ENCODE measurements at regions not wholly inside any gene's neighbourhood (a gene's known extent, or its start where the extent isn't known, plus 50 kb on each side); places are given as distances from the start of the nearest gene placed in this dataset.

DNA sequence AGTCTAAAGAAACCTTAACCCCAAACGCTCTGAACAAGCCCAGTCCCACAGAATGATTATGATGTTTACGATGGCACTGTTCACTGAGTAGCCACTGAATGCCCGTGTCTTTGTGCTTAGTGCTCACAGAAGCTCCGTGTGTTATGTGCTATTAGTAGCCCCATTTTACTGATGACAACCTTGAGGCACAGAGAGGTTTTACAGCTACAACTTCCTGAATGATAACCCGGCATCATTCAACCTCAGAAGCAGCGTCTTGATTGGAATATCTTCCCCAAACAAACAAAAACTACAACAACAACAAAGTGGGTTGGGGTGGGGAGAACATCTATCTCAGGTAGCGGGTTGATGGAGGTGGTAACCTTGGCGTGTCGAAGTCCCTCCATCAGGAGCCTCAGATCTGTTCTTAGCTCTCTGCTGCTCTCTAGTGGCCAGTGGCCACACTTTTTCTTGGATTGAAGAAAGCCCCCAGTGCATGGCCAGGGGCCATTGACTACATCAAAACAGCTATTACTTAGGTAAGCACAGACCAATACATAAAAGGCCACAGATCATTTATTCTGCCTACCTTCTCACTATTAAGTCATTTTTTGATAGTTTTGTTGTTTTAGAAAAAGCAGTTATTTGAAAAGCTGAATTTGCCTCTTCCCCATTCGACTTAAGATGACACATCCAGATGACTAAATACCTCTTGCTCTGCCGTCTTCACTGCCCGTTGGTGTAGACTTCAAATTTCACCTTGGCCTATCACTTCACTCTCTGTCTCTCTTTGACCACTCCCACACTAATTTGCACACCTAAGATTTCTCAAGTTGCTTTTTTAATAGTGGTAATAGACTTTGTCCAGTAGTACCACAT lies 376.9 kb downstream of the GALC start:
- BruUV-seq (replicated peaks) = no TSS peak
- intact Hi-C loops (cut with micrococcal nuclease) = no loop called here
- Histone ChIP-seq H4K20me1 (replicated peaks; ENCODE audit: control insufficient read depth, extremely low read depth, insufficient read depth, low read length) (no peaks in the 10 kb centered on the region), H3K79me2 (ENCODE audit: control insufficient read depth, insufficient read depth, low read length) (no peaks in the 10 kb centered on the region), H2AFZ (ENCODE audit: low read depth, low read length) (no peak overlapping the region), H3K4me2 (ENCODE audit: insufficient read depth, low read length) (no peak overlapping the region), H3K4me3 (replicated peaks in 1 of 3; ENCODE audit: insufficient read depth in 1 of 3, low read depth in 1 of 3, low read length in 3 of 3) (no peak overlapping the region), H3K9me1 (replicated peaks; ENCODE audit: control insufficient read depth, extremely low read depth, insufficient read depth, low read length) (no peaks in the 10 kb centered on the region), H3K9ac (replicated peaks; ENCODE audit: extremely low read depth, insufficient read depth, low read length) (no peak overlapping the region), H3K27ac (ENCODE audit: insufficient read depth, low read depth, low read length) (no peak overlapping the region), H3K36me3 (ENCODE audit: control insufficient read depth in 2 of 2, extremely low read depth in 1 of 2, insufficient read depth in 2 of 2, low read length in 2 of 2) (no peaks in the 10 kb centered on the region), H3K9me3 (replicated peaks; ENCODE audit: control insufficient read depth, insufficient read depth, low read length) (no peaks in the 10 kb centered on the region), H3K4me1 (ENCODE audit: control insufficient read depth, extremely low read depth, insufficient read depth, low read length) (no peaks in the 10 kb centered on the region), H3K27me3 (ENCODE audit: control insufficient read depth in 2 of 2, insufficient read depth in 2 of 2, low read length in 2 of 2) (no peaks in the 10 kb centered on the region)
- CTCF ChIA-PET = no interaction called here
- dilution Hi-C loops (cut with MboI; ENCODE audit: extremely low pct_ligation_motif_present, low sequenced_read_pairs) = no loop called here
- TF ChIP-seq POLR2AphosphoS5 (IDR thresholded peaks at IDR 0.05; ENCODE audit: insufficient read depth, low read depth, low read length) (no peak), MYC (IDR thresholded peaks at IDR 0.05; ENCODE audit: low read depth, low read length) (no peak)
- TF ChIP-seq, protein P1, sequence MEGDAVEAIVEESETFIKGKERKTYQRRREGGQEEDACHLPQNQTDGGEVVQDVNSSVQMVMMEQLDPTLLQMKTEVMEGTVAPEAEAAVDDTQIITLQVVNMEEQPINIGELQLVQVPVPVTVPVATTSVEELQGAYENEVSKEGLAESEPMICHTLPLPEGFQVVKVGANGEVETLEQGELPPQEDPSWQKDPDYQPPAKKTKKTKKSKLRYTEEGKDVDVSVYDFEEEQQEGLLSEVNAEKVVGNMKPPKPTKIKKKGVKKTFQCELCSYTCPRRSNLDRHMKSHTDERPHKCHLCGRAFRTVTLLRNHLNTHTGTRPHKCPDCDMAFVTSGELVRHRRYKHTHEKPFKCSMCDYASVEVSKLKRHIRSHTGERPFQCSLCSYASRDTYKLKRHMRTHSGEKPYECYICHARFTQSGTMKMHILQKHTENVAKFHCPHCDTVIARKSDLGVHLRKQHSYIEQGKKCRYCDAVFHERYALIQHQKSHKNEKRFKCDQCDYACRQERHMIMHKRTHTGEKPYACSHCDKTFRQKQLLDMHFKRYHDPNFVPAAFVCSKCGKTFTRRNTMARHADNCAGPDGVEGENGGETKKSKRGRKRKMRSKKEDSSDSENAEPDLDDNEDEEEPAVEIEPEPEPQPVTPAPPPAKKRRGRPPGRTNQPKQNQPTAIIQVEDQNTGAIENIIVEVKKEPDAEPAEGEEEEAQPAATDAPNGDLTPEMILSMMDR (IDR thresholded peaks at IDR 0.05; ENCODE audit: extremely low read depth in 1 of 2, insufficient read depth in 1 of 2, low read depth in 1 of 2, low read length in 2 of 2) = peak; percentile 21 to 38
- FAIRE-seq (no peak), DNase-seq (ENCODE audit: low read depth, low spot score) (no peak)
- POLR2A ChIA-PET = no interaction called here

DNA sequence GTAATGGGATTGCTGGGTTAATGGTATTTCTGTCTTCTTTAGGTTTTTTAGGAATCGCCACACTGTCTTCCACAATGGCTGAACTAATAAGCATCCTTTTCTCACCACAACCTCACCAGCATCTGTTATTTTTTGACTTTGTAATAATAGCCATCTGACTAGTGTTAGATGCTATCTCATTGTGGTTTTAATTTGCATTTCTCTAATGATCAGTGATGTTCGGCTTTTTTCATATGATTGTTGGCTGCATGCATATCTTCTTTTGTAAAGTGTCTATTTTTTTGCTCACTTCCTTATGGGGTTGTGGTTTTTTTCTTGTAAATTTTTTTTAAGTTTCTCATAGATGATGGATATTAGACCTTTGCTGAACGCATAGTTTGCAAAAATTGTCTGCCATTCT lies 377.9 kb downstream of the GALC start:
- TF ChIP-seq POLR2A (IDR thresholded peaks at IDR 0.05; ENCODE audit: low read depth, low read length) (no peak), GATA2 (IDR thresholded peaks at IDR 0.05; ENCODE audit: insufficient read depth, insufficient read length, low read depth, low read length) (no peak), JUN (IDR thresholded peaks at IDR 0.05; ENCODE audit: borderline replicate concordance, insufficient read depth, insufficient read length, low read depth) (no peak), EZH2 (IDR thresholded peaks at IDR 0.05; ENCODE audit: borderline replicate concordance, low read depth, low read length, severe bottlenecking) (no peak), MYC (IDR thresholded peaks at IDR 0.05; ENCODE audit: low read depth, low read length) (no peak), FOS (IDR thresholded peaks at IDR 0.05; ENCODE audit: borderline replicate concordance, insufficient read depth, low read length) (no peak)
- TF ChIP-seq, protein P2, sequence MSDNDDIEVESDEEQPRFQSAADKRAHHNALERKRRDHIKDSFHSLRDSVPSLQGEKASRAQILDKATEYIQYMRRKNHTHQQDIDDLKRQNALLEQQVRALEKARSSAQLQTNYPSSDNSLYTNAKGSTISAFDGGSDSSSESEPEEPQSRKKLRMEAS (IDR thresholded peaks at IDR 0.05; ENCODE audit: insufficient read depth, insufficient read length) = no peak
- TF ChIP-seq, protein P1 (IDR thresholded peaks at IDR 0.05; ENCODE audit: extremely low read depth in 1 of 2, insufficient read depth in 1 of 2, low read depth in 1 of 2, low read length in 2 of 2) = no peak

More for the DNA sequence above, 377.9 kb downstream of the GALC start:
- no peak overlapping the region for H3K27ac ChIP-seq (ENCODE audit: insufficient read depth, low read depth, low read length)
- no peaks in the 10 kb centered on the region for H4K20me1 ChIP-seq (replicated peaks; ENCODE audit: control insufficient read depth, extremely low read depth, insufficient read depth, low read length)
- CTCF ChIA-PET = no interaction called here
- no peaks in the 10 kb centered on the region for H3K9me1 ChIP-seq (replicated peaks; ENCODE audit: control insufficient read depth, extremely low read depth, insufficient read depth, low read length)
- dilution Hi-C loops (cut with MboI; ENCODE audit: extremely low pct_ligation_motif_present, low sequenced_read_pairs) (no loop called here), intact Hi-C loops (cut with micrococcal nuclease) (no loop called here)
- H3K4me1 ChIP-seq (ENCODE audit: control insufficient read depth, extremely low read depth, insufficient read depth, low read length) = no peaks in the 10 kb centered on the region
- H3K4me3 ChIP-seq (replicated peaks in 1 of 3; ENCODE audit: insufficient read depth in 1 of 3, low read depth in 1 of 3, low read length in 3 of 3) = no peak overlapping the region
- no peak for DNase-seq (ENCODE audit: low read depth, low spot score)
- H3K9ac ChIP-seq (replicated peaks; ENCODE audit: extremely low read depth, insufficient read depth, low read length) = no peak overlapping the region
- POLR2A ChIA-PET = no interaction called here
- H3K79me2 ChIP-seq (ENCODE audit: control insufficient read depth, insufficient read depth, low read length) = no peaks in the 10 kb centered on the region
- no peak overlapping the region for H3K4me2 ChIP-seq (ENCODE audit: insufficient read depth, low read length)
- no peak for FAIRE-seq
- no peak overlapping the region for H2AFZ ChIP-seq (ENCODE audit: low read depth, low read length)
- H3K27me3 ChIP-seq (ENCODE audit: control insufficient read depth in 2 of 2, insufficient read depth in 2 of 2, low read length in 2 of 2) = no peaks in the 10 kb centered on the region
- BruUV-seq (replicated peaks) = no TSS peak
- H3K9me3 ChIP-seq (replicated peaks; ENCODE audit: control insufficient read depth, insufficient read depth, low read length) = no peaks in the 10 kb centered on the region
- H3K36me3 ChIP-seq (ENCODE audit: control insufficient read depth in 2 of 2, extremely low read depth in 1 of 2, insufficient read depth in 2 of 2, low read length in 2 of 2) = no peaks in the 10 kb centered on the region
